Neural progenitor cell (in vitro differentiated cells): ENCODE measurements at regions not wholly inside any gene's neighbourhood (a gene's known extent, or its start where the extent isn't known, plus 50 kb on each side); places are given as distances from the start of the nearest gene placed in this dataset.
"Not testable (repeated sequence)": the region's sequence is repeated elsewhere in the genome, so short reads cannot be mapped to it uniquely, and the experiment has no call there.

ENCODE experiments used
- CTCF ChIP-seq: fragments of 200-600 bp; sonication (generic); IDR thresholded peaks from 2 replicates; pipeline ENCODE4 v1.5.1; 2017; ENCODE audit warnings: antibody characterized with exemption, mild to moderate bottlenecking
- EZH2 ChIP-seq: fragments of 200-600 bp; sonication (generic); IDR thresholded peaks from 2 replicates; pipeline ENCODE4 v1.6.1; 2017; ENCODE audit warnings: antibody characterized with exemption, mild to moderate bottlenecking, moderate library complexity
- EZH2phosphoT487 ChIP-seq: fragments of 200-600 bp; sonication (generic); IDR thresholded peaks from 2 replicates; pipeline ENCODE4 v1.6.1; 2017; ENCODE audit warnings: antibody characterized with exemption

GRCh38 chr5:176103083-176103482 is 135.0 kb upstream of the THOC3 start:
- TF ChIP-seq CTCF, EZH2, EZH2phosphoT487: not testable (repeated sequence)
